ENCODE measurements at regions not wholly inside any gene's neighbourhood (a gene's known extent, or its start where the extent isn't known, plus 50 kb on each side); places are given as distances from the start of the nearest gene placed in this dataset.

DNA sequence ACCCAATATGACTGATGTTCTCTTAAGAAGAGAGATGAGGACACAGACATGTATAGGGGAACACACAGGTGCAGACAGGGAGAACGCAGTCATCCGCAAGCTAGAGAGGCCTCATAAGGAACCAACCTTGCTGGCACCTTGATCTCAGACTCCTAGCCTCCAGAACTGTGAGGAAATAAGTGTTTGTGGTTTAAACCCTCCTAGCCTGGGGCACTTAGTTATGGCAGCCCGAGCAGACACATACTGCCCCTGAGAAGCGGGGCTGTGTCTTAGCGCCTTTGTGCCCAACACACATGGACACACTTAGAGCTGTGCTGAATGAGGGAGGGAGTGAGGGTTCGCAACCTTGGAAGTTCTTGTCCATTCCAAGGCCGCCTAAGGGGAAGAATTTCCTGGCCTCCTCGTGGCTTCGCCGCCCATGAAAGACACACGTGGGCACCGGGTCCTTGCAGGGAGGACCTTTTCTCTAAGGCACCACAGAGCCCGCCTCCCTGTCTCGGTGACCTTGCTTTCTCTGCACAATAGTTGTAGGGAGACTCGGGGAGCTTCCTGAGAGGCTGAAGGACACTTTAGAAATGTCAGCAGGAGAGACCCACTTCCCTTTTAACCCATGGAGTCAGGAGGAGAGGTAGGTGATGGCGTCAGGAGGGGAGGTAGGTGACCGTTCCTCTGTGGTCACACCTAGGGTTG, 224.5 kb upstream of the HDAC4 start (continued):
- TF ChIP-seq, protein P1, sequence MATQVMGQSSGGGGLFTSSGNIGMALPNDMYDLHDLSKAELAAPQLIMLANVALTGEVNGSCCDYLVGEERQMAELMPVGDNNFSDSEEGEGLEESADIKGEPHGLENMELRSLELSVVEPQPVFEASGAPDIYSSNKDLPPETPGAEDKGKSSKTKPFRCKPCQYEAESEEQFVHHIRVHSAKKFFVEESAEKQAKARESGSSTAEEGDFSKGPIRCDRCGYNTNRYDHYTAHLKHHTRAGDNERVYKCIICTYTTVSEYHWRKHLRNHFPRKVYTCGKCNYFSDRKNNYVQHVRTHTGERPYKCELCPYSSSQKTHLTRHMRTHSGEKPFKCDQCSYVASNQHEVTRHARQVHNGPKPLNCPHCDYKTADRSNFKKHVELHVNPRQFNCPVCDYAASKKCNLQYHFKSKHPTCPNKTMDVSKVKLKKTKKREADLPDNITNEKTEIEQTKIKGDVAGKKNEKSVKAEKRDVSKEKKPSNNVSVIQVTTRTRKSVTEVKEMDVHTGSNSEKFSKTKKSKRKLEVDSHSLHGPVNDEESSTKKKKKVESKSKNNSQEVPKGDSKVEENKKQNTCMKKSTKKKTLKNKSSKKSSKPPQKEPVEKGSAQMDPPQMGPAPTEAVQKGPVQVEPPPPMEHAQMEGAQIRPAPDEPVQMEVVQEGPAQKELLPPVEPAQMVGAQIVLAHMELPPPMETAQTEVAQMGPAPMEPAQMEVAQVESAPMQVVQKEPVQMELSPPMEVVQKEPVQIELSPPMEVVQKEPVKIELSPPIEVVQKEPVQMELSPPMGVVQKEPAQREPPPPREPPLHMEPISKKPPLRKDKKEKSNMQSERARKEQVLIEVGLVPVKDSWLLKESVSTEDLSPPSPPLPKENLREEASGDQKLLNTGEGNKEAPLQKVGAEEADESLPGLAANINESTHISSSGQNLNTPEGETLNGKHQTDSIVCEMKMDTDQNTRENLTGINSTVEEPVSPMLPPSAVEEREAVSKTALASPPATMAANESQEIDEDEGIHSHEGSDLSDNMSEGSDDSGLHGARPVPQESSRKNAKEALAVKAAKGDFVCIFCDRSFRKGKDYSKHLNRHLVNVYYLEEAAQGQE (IDR thresholded peaks at IDR 0.05), result no peak
- TF ChIP-seq YY1 (IDR thresholded peaks at IDR 0.05), result no peak
- TF ChIP-seq TAF1 (conservative IDR thresholded peaks at IDR 0.05), result no peak
- no peak for TF ChIP-seq JUND (IDR thresholded peaks at IDR 0.05)
- no peak for TF ChIP-seq RAD21 (IDR thresholded peaks at IDR 0.05)

DNA sequence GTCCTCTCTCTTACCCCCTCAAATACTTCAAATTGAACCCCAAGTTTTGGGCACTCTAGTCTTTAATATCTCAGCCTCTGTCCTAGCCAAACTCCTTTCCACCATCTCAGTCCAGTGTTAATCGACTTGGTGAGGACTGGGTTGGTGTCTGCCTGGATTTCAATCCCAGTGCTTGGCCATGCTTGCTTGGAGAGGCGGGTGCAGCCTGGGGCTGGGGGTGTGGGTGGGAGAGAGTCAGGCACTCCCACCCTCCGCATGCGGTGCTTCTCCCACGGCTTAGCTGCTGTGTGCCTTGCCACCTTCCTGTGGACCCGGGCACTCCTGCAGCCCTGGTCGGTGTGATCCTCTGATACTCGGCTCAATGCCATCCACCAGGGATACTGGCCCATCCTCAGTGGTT, 220.8 kb upstream of the HDAC4 start:
- TF ChIP-seq RXRA (IDR thresholded peaks at IDR 0.05) (no peak), SP1 (IDR thresholded peaks at IDR 0.05) (no peak), FOXA1 (IDR thresholded peaks at IDR 0.05) (no peak), GABPA (IDR thresholded peaks at IDR 0.05 in 1 of 2, conservative IDR thresholded peaks at IDR 0.05 in 1 of 2) (no peak), TAF1 (conservative IDR thresholded peaks at IDR 0.05) (no peak), EGR1 (IDR thresholded peaks at IDR 0.05; ENCODE audit: low read depth in 2 of 2) (no peak), FOXA2 (IDR thresholded peaks at IDR 0.05) (no peak), HNF4G (IDR thresholded peaks at IDR 0.05) (no peak), YY1 (IDR thresholded peaks at IDR 0.05) (no peak), JUND (IDR thresholded peaks at IDR 0.05) (no peak), NR2F2 (IDR thresholded peaks at IDR 0.05) (no peak), RAD21 (IDR thresholded peaks at IDR 0.05) (no peak), HNF4A (conservative IDR thresholded peaks at IDR 0.05) (no peak)
- TF ChIP-seq, protein P2, sequence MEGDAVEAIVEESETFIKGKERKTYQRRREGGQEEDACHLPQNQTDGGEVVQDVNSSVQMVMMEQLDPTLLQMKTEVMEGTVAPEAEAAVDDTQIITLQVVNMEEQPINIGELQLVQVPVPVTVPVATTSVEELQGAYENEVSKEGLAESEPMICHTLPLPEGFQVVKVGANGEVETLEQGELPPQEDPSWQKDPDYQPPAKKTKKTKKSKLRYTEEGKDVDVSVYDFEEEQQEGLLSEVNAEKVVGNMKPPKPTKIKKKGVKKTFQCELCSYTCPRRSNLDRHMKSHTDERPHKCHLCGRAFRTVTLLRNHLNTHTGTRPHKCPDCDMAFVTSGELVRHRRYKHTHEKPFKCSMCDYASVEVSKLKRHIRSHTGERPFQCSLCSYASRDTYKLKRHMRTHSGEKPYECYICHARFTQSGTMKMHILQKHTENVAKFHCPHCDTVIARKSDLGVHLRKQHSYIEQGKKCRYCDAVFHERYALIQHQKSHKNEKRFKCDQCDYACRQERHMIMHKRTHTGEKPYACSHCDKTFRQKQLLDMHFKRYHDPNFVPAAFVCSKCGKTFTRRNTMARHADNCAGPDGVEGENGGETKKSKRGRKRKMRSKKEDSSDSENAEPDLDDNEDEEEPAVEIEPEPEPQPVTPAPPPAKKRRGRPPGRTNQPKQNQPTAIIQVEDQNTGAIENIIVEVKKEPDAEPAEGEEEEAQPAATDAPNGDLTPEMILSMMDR (IDR thresholded peaks at IDR 0.05; ENCODE audit: low read depth, low read length, missing input control), result no peak
- TF ChIP-seq, protein P3, sequence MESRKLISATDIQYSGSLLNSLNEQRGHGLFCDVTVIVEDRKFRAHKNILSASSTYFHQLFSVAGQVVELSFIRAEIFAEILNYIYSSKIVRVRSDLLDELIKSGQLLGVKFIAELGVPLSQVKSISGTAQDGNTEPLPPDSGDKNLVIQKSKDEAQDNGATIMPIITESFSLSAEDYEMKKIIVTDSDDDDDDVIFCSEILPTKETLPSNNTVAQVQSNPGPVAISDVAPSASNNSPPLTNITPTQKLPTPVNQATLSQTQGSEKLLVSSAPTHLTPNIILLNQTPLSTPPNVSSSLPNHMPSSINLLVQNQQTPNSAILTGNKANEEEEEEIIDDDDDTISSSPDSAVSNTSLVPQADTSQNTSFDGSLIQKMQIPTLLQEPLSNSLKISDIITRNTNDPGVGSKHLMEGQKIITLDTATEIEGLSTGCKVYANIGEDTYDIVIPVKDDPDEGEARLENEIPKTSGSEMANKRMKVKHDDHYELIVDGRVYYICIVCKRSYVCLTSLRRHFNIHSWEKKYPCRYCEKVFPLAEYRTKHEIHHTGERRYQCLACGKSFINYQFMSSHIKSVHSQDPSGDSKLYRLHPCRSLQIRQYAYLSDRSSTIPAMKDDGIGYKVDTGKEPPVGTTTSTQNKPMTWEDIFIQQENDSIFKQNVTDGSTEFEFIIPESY (IDR thresholded peaks at IDR 0.05), result no peak
- TF ChIP-seq, protein P1 (IDR thresholded peaks at IDR 0.05), result no peak
- TF ChIP-seq, protein P4, sequence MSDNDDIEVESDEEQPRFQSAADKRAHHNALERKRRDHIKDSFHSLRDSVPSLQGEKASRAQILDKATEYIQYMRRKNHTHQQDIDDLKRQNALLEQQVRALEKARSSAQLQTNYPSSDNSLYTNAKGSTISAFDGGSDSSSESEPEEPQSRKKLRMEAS (IDR thresholded peaks at IDR 0.05), result no peak
- TF ChIP-seq, protein P5, sequence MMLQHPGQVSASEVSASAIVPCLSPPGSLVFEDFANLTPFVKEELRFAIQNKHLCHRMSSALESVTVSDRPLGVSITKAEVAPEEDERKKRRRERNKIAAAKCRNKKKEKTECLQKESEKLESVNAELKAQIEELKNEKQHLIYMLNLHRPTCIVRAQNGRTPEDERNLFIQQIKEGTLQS (IDR thresholded peaks at IDR 0.05), result no peak
- H3K4me3 ChIP-seq (ENCODE audit: low read depth in 1 of 3, low read length in 3 of 3), result no peak overlapping the region
- H3K9ac ChIP-seq (ENCODE audit: low read depth in 1 of 2, low read length in 2 of 2), result no peak overlapping the region
- H3K27ac ChIP-seq (ENCODE audit: low read depth in 1 of 2, low read length in 2 of 2), result no peak overlapping the region
- 95% methylated on average over 8 of the region's 8 CpGs for WGBS
- no peaks in the 10 kb centered on the region for H3K4me1 ChIP-seq (ENCODE audit: control insufficient read depth in 4 of 4, insufficient read depth in 4 of 4, low read length in 3 of 4)
- peaks cover 0 to 3% (median 0%) of the 10 kb centered on the region in 4 donors for H3K27me3 ChIP-seq (ENCODE audit: control insufficient read depth in 4 of 4, insufficient read depth in 4 of 4, low read length in 3 of 4)
- DNase-seq (ENCODE audit: low spot score), result no peak
- H3K36me3 ChIP-seq (ENCODE audit: control insufficient read depth in 4 of 4, insufficient read depth in 3 of 4, low read depth in 1 of 4, low read length in 3 of 4), result no peaks in the 10 kb centered on the region
- no peaks in the 10 kb centered on the region for H3K9me3 ChIP-seq (ENCODE audit: control insufficient read depth in 4 of 4, low read length in 3 of 4)

Data from liver (tissue), 8 donors.